ENCODE measurements at regions not wholly inside any gene's neighbourhood (a gene's known extent, or its start where the extent isn't known, plus 50 kb on each side); places are given as distances from the start of the nearest gene placed in this dataset.

DNA sequence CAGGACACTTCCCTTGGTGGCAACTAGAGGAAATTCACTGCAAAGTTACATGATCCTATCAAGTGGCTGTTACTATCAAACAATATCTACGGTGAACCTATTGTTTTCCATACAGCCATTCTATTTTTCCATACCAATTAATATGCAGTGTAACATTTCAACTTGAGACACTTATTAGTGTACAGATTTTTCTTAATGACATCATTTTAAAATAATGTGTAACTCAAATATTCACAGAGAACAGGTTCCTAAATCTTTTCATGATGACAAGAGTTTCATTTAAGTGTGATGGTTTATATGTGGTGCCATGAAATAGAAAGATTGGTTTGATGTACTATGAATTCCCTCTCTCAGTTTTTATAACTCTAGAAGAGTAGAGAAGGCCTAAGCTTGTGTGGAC is 291.2 kb upstream of the SOX5 start:
- 76% methylated on average over 1 of the region's 1 CpG for WGBS
- no peak for ATAC-seq
- Histone ChIP-seq H3K27ac (ENCODE audit: low read length) (no peak overlapping the region), H3K4me1 (ENCODE audit: control insufficient read depth, insufficient read depth, low read length) (no peaks in the 10 kb centered on the region), H3K27me3 (ENCODE audit: control insufficient read depth, insufficient read depth) (no peaks in the 10 kb centered on the region), H3K9me3 (ENCODE audit: control insufficient read depth, low read length) (no peaks in the 10 kb centered on the region), H3K4me3 (ENCODE audit: low read length) (no peak overlapping the region)
- intact Hi-C loops (cut with DNase I): no loop called here
- no peak for DNase-seq

GRCh38 chr12:24233519-24234246 is 284.2 kb upstream of the SOX5 start:
- intact Hi-C loops (cut with DNase I): no loop called here
- ATAC-seq (no peak), DNase-seq (no peak)
- no peaks in the 10 kb centered on the region for H3K27me3 ChIP-seq (ENCODE audit: control insufficient read depth, insufficient read depth)
- no peaks in the 10 kb centered on the region for H3K9me3 ChIP-seq (ENCODE audit: control insufficient read depth, low read length)
- H3K4me1 ChIP-seq (ENCODE audit: control insufficient read depth, insufficient read depth, low read length): no peaks in the 10 kb centered on the region
- 55% methylated on average over 7 of the region's 7 CpGs for WGBS
- H3K27ac ChIP-seq (ENCODE audit: low read length): no peak overlapping the region
- H3K4me3 ChIP-seq (ENCODE audit: low read length): no peak overlapping the region

DNA sequence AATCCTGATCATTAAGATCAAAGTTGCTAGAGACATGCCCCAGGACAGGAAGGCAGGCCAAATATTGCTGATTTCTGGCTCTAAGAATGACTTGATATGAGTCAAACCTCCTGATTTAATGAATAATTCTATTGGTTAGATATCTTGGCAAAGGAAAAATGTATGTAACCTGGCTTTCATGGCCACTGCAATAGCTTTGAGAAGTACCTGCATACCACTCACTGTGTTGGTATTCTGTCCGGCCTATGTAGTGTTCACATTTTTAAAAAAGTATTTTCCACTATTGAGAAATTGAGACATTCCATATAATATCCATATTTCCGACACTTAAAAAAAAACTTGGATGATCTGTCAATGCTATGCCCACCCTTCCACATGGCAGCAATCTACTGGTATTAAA is 283.1 kb upstream of the SOX5 start:
- WGBS: 88% methylated on average over 2 of the region's 2 CpGs
- ATAC-seq: no peak
- H3K27ac ChIP-seq (ENCODE audit: low read length): no peak overlapping the region
- no peaks in the 10 kb centered on the region for H3K27me3 ChIP-seq (ENCODE audit: control insufficient read depth, insufficient read depth)
- H3K4me1 ChIP-seq (ENCODE audit: control insufficient read depth, insufficient read depth, low read length): no peaks in the 10 kb centered on the region
- intact Hi-C loops (cut with DNase I): no loop called here
- no peaks in the 10 kb centered on the region for H3K9me3 ChIP-seq (ENCODE audit: control insufficient read depth, low read length)
- DNase-seq: no peak
- H3K4me3 ChIP-seq (ENCODE audit: low read length): no peak overlapping the region

- no peaks in the 10 kb centered on the region for H3K9me3 ChIP-seq (ENCODE audit: control insufficient read depth, low read length)
- H3K4me1 ChIP-seq (ENCODE audit: control insufficient read depth, insufficient read depth, low read length): no peaks in the 10 kb centered on the region
- no peak overlapping the region for H3K4me3 ChIP-seq (ENCODE audit: low read length)
- no peak for ATAC-seq
- no peak for DNase-seq
- 91% methylated on average over 5 of the region's 5 CpGs for WGBS
- no peaks in the 10 kb centered on the region for H3K27me3 ChIP-seq (ENCODE audit: control insufficient read depth, insufficient read depth)
- H3K27ac ChIP-seq (ENCODE audit: low read length): no peak overlapping the region
- intact Hi-C loops (cut with DNase I): no loop called here
These were observed 281.8 kb upstream of the SOX5 start for GRCh38 chr12:24231298-24231697.

- no peak for DNase-seq
- Histone ChIP-seq H3K27me3 (ENCODE audit: control insufficient read depth, insufficient read depth) (no peaks in the 10 kb centered on the region), H3K27ac (ENCODE audit: low read length) (no peak overlapping the region), H3K4me3 (ENCODE audit: low read length) (no peak overlapping the region), H3K4me1 (ENCODE audit: control insufficient read depth, insufficient read depth, low read length) (no peaks in the 10 kb centered on the region), H3K9me3 (ENCODE audit: control insufficient read depth, low read length) (no peaks in the 10 kb centered on the region)
- ATAC-seq: no peak
- WGBS: 57% methylated on average over 8 of the region's 8 CpGs
- intact Hi-C loops (cut with DNase I): no loop called here
These were observed 280.7 kb upstream of the SOX5 start for GRCh38 chr12:24230061-24230701.

DNA sequence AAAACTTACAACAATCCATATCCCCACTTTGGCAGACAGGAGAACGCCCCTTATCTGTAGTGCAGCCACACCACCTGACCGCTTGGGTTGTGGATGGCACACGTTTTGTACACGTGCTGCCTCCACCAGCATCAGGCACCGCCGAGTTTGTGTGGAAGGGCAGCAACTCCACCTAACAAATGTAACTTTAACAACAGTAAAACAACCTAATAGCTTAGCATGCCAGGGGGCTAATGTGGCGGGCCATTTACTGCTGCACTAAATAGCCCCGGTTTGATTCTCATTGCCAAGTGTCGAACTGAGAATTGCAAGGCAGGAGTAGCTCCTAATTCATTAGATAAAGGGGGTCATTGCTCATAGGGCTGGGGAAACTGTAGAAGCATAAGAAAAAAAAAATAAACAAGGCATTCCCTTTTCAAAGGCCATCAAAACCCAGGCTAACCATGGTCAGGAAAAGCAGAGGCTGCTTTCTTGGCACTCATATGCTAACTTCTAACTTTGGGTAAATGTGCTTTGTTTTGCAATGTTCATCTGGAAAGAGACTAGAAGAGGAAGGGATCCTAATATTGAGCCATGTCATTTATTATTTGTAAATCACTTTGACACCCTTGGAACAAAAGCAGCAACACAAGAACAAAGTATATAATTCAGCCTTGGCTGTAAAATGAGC is 279.7 kb upstream of the SOX5 start:
- intact Hi-C loops (cut with DNase I): no loop called here
- WGBS: 80% methylated on average over 9 of the region's 9 CpGs
- no peak for ATAC-seq

DNA sequence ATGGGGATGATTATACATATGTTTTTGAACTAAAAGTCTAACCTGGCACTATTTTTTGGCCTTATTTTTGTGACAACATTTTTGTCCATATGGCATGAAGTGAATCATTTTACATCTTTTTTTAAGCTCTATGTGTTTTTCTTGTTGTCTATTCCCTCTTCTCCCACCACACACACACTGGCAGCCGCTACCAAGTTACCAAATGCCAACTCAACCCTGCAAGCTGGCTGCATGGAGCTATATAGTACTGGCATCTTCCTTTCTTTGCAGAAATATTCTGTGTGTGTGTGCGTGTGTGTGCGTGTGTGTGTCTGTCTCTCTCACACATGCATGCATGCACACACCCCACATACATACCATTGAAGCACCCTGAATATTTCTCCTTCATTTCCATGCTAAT is 278.9 kb upstream of the SOX5 start:
- DNase-seq (no peak), ATAC-seq (no peak)
- WGBS: 96% methylated on average over 3 of the region's 3 CpGs
- H3K9me3 ChIP-seq (ENCODE audit: control insufficient read depth, low read length): no peaks in the 10 kb centered on the region
- intact Hi-C loops (cut with DNase I): no loop called here
- H3K4me1 ChIP-seq (ENCODE audit: control insufficient read depth, insufficient read depth, low read length): no peaks in the 10 kb centered on the region
- H3K27ac ChIP-seq (ENCODE audit: low read length): no peak overlapping the region
- H3K27me3 ChIP-seq (ENCODE audit: control insufficient read depth, insufficient read depth): no peaks in the 10 kb centered on the region
- H3K4me3 ChIP-seq (ENCODE audit: low read length): no peak overlapping the region

More for the DNA sequence above, 279.7 kb upstream of the SOX5 start:
- Histone ChIP-seq H3K4me3 (ENCODE audit: low read length) (no peak overlapping the region), H3K27ac (ENCODE audit: low read length) (no peak overlapping the region), H3K4me1 (ENCODE audit: control insufficient read depth, insufficient read depth, low read length) (no peaks in the 10 kb centered on the region), H3K27me3 (ENCODE audit: control insufficient read depth, insufficient read depth) (no peaks in the 10 kb centered on the region), H3K9me3 (ENCODE audit: control insufficient read depth, low read length) (no peaks in the 10 kb centered on the region)
- peak in 1 of 3 donors; percentile 22 for DNase-seq

- 83% methylated on average over 5 of the region's 5 CpGs for WGBS
- Histone ChIP-seq H3K9me3 (ENCODE audit: control insufficient read depth, low read length) (no peaks in the 10 kb centered on the region), H3K27me3 (ENCODE audit: control insufficient read depth, insufficient read depth) (no peaks in the 10 kb centered on the region), H3K4me3 (ENCODE audit: low read length) (no peak overlapping the region), H3K4me1 (ENCODE audit: control insufficient read depth, insufficient read depth, low read length) (no peaks in the 10 kb centered on the region), H3K27ac (ENCODE audit: low read length) (no peak overlapping the region)
- intact Hi-C loops (cut with DNase I): no loop called here
- ATAC-seq (no peak), DNase-seq (no peak)
These were observed 278.1 kb upstream of the SOX5 start for GRCh38 chr12:24227551-24227950.

DNA sequence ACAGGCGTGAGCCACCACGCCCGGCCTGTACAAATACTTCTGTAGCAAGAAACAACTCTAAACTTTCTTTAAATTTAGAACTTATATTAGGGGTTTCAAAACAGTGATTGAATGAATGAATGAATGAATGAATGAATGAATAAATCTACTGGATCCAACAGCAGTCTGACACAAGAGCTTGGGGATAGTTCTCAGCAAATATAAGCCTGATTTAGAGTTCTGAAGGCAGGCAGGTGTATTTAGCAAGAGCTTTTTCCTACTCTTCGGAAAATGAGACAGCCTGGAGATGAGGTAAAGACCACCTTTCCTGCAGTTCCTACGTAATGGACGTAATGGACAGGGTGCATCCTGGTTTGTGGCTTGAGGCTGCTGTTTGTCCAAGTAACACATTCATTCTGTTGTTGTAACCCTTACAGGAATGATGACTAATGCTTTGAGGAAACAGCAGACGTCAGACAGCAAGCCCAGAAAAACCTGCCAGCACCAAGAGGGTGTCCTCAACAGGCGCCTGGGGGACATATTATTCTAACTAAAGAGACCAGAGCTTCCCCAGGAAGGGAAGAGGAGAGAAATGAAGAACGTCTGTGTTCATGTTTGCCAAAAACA is 277.4 kb upstream of the SOX5 start:
- intact Hi-C loops (cut with DNase I): no loop called here
- DNase-seq (peak in 1 of 3 donors; percentile 46), ATAC-seq (peak; percentile 47 to 96)
- no peaks in the 10 kb centered on the region for H3K9me3 ChIP-seq (ENCODE audit: control insufficient read depth, low read length)
- 65% methylated on average over 9 of the region's 9 CpGs for WGBS
- no peak overlapping the region for H3K4me3 ChIP-seq (ENCODE audit: low read length)
- H3K27ac ChIP-seq (ENCODE audit: low read length): no peak overlapping the region
- no peaks in the 10 kb centered on the region for H3K4me1 ChIP-seq (ENCODE audit: control insufficient read depth, insufficient read depth, low read length)
- H3K27me3 ChIP-seq (ENCODE audit: control insufficient read depth, insufficient read depth): no peaks in the 10 kb centered on the region

DNA sequence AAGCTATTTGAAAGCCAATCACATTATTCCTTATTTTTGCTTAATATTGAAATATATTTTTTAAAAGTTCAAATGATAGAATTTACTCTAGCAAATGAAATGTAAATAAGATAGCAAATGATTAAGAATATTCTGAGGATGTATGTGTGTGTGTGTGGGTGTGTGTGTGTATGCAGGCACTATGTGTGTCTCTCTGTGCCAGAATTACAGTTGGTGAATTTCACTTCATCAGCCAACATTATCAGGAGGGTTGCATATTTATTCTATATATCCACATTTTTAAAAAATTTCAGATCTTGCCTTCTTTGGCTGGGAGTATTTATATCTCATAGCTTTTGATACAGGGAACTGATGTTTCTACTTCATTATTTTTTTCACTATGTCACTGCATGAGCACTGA is 274.9 kb upstream of the SOX5 start:
- no peak overlapping the region for H3K4me3 ChIP-seq (ENCODE audit: low read length)
- ATAC-seq: no peak
- DNase-seq: no peak
- no peaks in the 10 kb centered on the region for H3K4me1 ChIP-seq (ENCODE audit: control insufficient read depth, insufficient read depth, low read length)
- H3K27me3 ChIP-seq (ENCODE audit: control insufficient read depth, insufficient read depth): no peaks in the 10 kb centered on the region
- intact Hi-C loops (cut with DNase I): no loop called here
- no peak overlapping the region for H3K27ac ChIP-seq (ENCODE audit: low read length)
- no peaks in the 10 kb centered on the region for H3K9me3 ChIP-seq (ENCODE audit: control insufficient read depth, low read length)

GRCh38 chr12:24223926-24224325 is 274.5 kb upstream of the SOX5 start:
- DNase-seq: no peak
- no peaks in the 10 kb centered on the region for H3K27me3 ChIP-seq (ENCODE audit: control insufficient read depth, insufficient read depth)
- no peaks in the 10 kb centered on the region for H3K4me1 ChIP-seq (ENCODE audit: control insufficient read depth, insufficient read depth, low read length)
- H3K27ac ChIP-seq (ENCODE audit: low read length): no peak overlapping the region
- no peak overlapping the region for H3K4me3 ChIP-seq (ENCODE audit: low read length)
- intact Hi-C loops (cut with DNase I): no loop called here
- no peak for ATAC-seq
- H3K9me3 ChIP-seq (ENCODE audit: control insufficient read depth, low read length): no peaks in the 10 kb centered on the region
- WGBS: 92% methylated on average over 9 of the region's 9 CpGs
